K562 (cell line): ENCODE measurements at regions not wholly inside any gene's neighbourhood (a gene's known extent, or its start where the extent isn't known, plus 50 kb on each side); places are given as distances from the start of the nearest gene placed in this dataset.
A peak's percentile ranks its signal among the peaks of the same experiment; 100 is the strongest.

Source experiments
- ARID1B ChIP-seq: fragments of 450-650 bp; IDR thresholded peaks from 2 replicates; pipeline ENCODE4 v1.6.1; 2016; ENCODE audit warnings: antibody characterized with exemption, mild to moderate bottlenecking, inconsistent platforms
- CC2D1A ChIP-seq: fragments of 450-650 bp; IDR thresholded peaks from 2 replicates; pipeline ENCODE4 v1.6.1; 2017; ENCODE audit warnings: mild to moderate bottlenecking
- COPS2 ChIP-seq: fragments of 450-650 bp; conservative IDR thresholded peaks from 2 replicates; pipeline ENCODE4 v1.6.1; 2016; ENCODE audit warnings: mild to moderate bottlenecking, moderate library complexity
- CREBBP ChIP-seq: IDR thresholded peaks from one replicate; pipeline ENCODE4 v1.6.1; 2012; ENCODE audit warnings: low read depth, mild to moderate bottlenecking, control low read depth, inconsistent platforms, low read length
- DDX20 ChIP-seq: fragments of 450-650 bp; IDR thresholded peaks from 2 replicates; pipeline ENCODE4 v1.6.1; 2016; ENCODE audit warnings: missing genetic modification characterization, low read depth, mild to moderate bottlenecking, missing compliant biosample characterization, moderate library complexity
- ETV6 ChIP-seq, 3 experiments: fragments of 150-350 bp in 1 of 3; sonication (generic) in 1 of 3; formaldehyde crosslinking in 1 of 3; IDR thresholded peaks; 2 replicates each; pipeline versions ENCODE4 v1.6.1 to v1.8.0; 2014 to 2022; ENCODE audit warnings: borderline replicate concordance in 2 of 3, low read depth in 2 of 3, antibody characterized with exemption in 1 of 3, low read length in 1 of 3, mild to moderate bottlenecking in 1 of 3, missing genetic modification reagents in 1 of 3
- HLTF ChIP-seq: fragments of 450-650 bp; IDR thresholded peaks from 2 replicates; pipeline ENCODE4 v1.6.1; 2016
- HMG20A ChIP-seq: fragments of 450-650 bp; formaldehyde crosslinking; conservative IDR thresholded peaks from 2 replicates; pipeline ENCODE4 v1.4.0; 2020; ENCODE audit warnings: mild to moderate bottlenecking, mixed read lengths
- HNRNPK ChIP-seq: fragments of 200-400 bp; formaldehyde crosslinking; IDR thresholded peaks from one replicate; pipeline ENCODE4 v1.6.1; 2018; ENCODE audit warnings: mild to moderate bottlenecking, low read depth, low read length; ENCODE audit not compliant: poor library complexity, severe bottlenecking
- IFI16 ChIP-seq: fragments of 250-450 bp; sonication (Bioruptor Pico); IDR thresholded peaks from 2 replicates; pipeline ENCODE4 v2.1.2; 2022; ENCODE audit warnings: mild to moderate bottlenecking, inconsistent platforms
- MTA2 ChIP-seq: fragments of 450-650 bp; IDR thresholded peaks from 2 replicates; pipeline ENCODE4 v1.6.1; 2016; ENCODE audit warnings: low read depth
- NR2C1 ChIP-seq, 2 experiments: fragments of 450-650 bp; IDR thresholded peaks; 2 replicates each; pipeline ENCODE4 v1.6.1; 2017; ENCODE audit warnings: mild to moderate bottlenecking in 2 of 2, antibody characterized with exemption in 1 of 2, inconsistent platforms in 1 of 2, missing compliant biosample characterization in 1 of 2, missing genetic modification characterization in 1 of 2
- PHF20 ChIP-seq: fragments of 450-650 bp; IDR thresholded peaks from 2 replicates; pipeline ENCODE4 v1.6.1; 2018; ENCODE audit not compliant: partially characterized antibody
- POLR2G ChIP-seq: fragments of 200-400 bp; formaldehyde crosslinking; IDR thresholded peaks from 2 replicates; pipeline ENCODE4 v1.6.1; 2017; ENCODE audit warnings: low read depth, mild to moderate bottlenecking, antibody characterized with exemption, low read length, moderate library complexity
- PTTG1 ChIP-seq: fragments of 450-650 bp; IDR thresholded peaks from 2 replicates; pipeline ENCODE4 v1.6.1; 2016; ENCODE audit warnings: low read depth, mild to moderate bottlenecking, missing genetic modification characterization, missing compliant biosample characterization
- PYGO2 ChIP-seq: fragments of 450-650 bp; IDR thresholded peaks from 2 replicates; pipeline ENCODE4 v1.6.1; 2016; ENCODE audit warnings: mild to moderate bottlenecking, missing genetic modification characterization, moderate library complexity, missing compliant biosample characterization
- SNIP1 ChIP-seq: fragments of 450-650 bp; IDR thresholded peaks from 2 replicates; pipeline ENCODE4 v1.7.1; 2017; ENCODE audit warnings: low read depth, mild to moderate bottlenecking
- SNRNP70 ChIP-seq: fragments of 200-400 bp; formaldehyde crosslinking; optimal IDR thresholded peaks from 2 replicates; pipeline ENCODE3; 2017; ENCODE audit warnings: low read depth, low read length
- SREBF2 ChIP-seq: sonication (generic); formaldehyde crosslinking; IDR thresholded peaks from 2 replicates; pipeline ENCODE4 v1.4.0; 2020; ENCODE audit warnings: mild to moderate bottlenecking, missing genetic modification reagents
- ZC3H8 ChIP-seq: fragments of 450-650 bp; IDR thresholded peaks from 2 replicates; pipeline ENCODE4 v1.6.1; 2017
- ZNF57 ChIP-seq: fragments of 450-650 bp; formaldehyde crosslinking; IDR thresholded peaks from 2 replicates; pipeline ENCODE4 v1.4.0; 2020; ENCODE audit warnings: mild to moderate bottlenecking, moderate library complexity
- ZNF589 ChIP-seq: fragments of 200-800 bp; sonication (Bioruptor generic); IDR thresholded peaks from 2 replicates; pipeline ENCODE4 v1.6.1; 2016; ENCODE audit warnings: low read depth, missing genetic modification characterization, missing compliant biosample characterization
- TF ChIP-seq, protein P1 (sequence below): fragments of 450-650 bp; IDR thresholded peaks from 2 replicates; pipeline ENCODE4 v1.6.1; 2016; ENCODE audit warnings: antibody characterized with exemption
- TF ChIP-seq, protein P2 (sequence below): fragments of 200-800 bp; sonication (Bioruptor generic); IDR thresholded peaks from 2 replicates; pipeline ENCODE4 v1.6.1; 2017; ENCODE audit warnings: missing genetic modification characterization, missing compliant biosample characterization
- TF ChIP-seq, protein P3 (sequence below): fragments of 250-450 bp; sonication (Bioruptor Pico); IDR thresholded peaks from 2 replicates; pipeline ENCODE4 v1.5.0; 2022; ENCODE audit warnings: mild to moderate bottlenecking

DNA sequence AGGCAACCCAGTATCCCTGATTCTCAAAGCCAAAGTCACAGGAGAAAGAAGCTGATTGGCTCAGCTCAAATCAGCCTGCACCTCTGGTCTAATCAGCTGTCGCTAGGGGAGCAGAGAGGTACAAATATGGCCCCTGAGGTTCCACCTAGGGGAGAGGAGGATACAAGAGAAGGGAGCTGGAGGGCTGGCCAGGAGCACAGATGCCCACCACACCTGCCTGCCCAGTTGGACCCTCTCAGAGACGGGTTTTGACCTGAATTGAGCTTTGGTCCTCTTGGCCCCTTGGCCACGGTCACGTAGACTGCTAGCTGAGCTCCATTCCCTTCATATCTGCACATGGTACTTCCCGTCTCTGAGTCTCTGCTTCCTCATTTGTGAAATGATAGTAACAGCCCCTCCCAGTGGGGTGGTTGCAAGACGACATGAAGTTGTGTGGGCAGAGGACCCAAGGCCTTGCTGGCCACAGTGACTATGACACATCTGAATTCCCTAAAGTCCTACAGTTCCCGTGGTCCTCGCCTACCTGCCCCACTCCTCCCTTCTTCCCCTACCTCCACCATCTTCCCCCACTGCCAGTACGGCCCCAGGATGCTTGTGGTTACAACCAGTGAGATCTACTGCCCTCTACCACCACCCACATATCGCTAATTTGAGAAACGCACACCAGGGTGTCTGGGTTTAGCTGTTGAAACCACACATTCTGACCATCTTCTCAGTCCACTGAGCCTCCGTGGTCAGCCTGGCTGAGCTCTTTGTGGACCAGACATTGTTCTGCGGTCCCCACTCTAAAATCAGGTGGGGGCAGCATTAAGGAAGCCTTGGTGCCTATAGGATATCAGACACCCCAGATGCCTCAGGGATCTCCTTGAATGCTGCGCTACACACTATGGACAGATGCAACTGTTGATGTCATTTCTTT lies 60.3 kb upstream of the NEK6 start (continued):
- TF ChIP-seq, protein P1, sequence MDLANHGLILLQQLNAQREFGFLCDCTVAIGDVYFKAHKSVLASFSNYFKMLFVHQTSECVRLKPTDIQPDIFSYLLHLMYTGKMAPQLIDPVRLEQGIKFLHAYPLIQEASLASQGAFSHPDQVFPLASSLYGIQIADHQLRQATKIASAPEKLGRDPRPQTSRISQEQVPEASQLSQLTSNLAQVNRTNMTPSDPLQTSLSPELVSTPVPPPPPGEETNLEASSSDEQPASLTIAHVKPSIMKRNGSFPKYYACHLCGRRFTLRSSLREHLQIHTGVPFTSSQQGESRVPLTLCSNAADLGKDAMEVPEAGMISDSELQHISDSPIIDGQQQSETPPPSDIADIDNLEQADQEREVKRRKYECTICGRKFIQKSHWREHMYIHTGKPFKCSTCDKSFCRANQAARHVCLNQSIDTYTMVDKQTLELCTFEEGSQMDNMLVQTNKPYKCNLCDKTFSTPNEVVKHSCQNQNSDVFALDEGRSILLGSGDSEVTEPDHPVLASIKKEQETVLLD = no peak
- TF ChIP-seq PTTG1 (tag) = no peak
- no peak for TF ChIP-seq IFI16 (CRISPR knock-in tag)
- no peak for TF ChIP-seq CC2D1A
- no peak for TF ChIP-seq DDX20
- TF ChIP-seq SNRNP70 = no peak
- no peak for TF ChIP-seq COPS2
- no peak for TF ChIP-seq SNIP1
- no peak for TF ChIP-seq ZNF57
- no peak for TF ChIP-seq HMG20A
- 0 out of 2 replicates have a peak, but pooled peaks have one; percentile 11 for TF ChIP-seq ARID1B
- TF ChIP-seq HNRNPK = no peak
- no peak for TF ChIP-seq PHF20
- TF ChIP-seq, protein P2, sequence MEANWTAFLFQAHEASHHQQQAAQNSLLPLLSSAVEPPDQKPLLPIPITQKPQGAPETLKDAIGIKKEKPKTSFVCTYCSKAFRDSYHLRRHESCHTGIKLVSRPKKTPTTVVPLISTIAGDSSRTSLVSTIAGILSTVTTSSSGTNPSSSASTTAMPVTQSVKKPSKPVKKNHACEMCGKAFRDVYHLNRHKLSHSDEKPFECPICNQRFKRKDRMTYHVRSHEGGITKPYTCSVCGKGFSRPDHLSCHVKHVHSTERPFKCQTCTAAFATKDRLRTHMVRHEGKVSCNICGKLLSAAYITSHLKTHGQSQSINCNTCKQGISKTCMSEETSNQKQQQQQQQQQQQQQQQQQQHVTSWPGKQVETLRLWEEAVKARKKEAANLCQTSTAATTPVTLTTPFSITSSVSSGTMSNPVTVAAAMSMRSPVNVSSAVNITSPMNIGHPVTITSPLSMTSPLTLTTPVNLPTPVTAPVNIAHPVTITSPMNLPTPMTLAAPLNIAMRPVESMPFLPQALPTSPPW (CRISPR knock-in tag) = peak; percentile 68
- peak in 1 of 2 experiments; percentile 47; a peak in 1 of 4 replicates for TF ChIP-seq ETV6 (IDR thresholded peaks at IDR 0.05; ENCODE audit: borderline replicate concordance in 1 of 2, low read depth in 2 of 2, low read length in 1 of 2)
- no peak for TF ChIP-seq ETV6 (CRISPR knock-in tag; IDR thresholded peaks at IDR 0.05; ENCODE audit: borderline replicate concordance)
- TF ChIP-seq POLR2G = no peak
- no peak for TF ChIP-seq HLTF
- TF ChIP-seq MTA2 = no peak
- TF ChIP-seq PYGO2 (tag) = no peak
- 0 out of 2 replicates have a peak, but pooled peaks have one; percentile 32 for TF ChIP-seq ZNF589
- TF ChIP-seq CREBBP = no peak
- no peak for TF ChIP-seq NR2C1 (IDR thresholded peaks at IDR 0.05)
- TF ChIP-seq NR2C1 (tag; IDR thresholded peaks at IDR 0.05) = no peak
- TF ChIP-seq, protein P3, sequence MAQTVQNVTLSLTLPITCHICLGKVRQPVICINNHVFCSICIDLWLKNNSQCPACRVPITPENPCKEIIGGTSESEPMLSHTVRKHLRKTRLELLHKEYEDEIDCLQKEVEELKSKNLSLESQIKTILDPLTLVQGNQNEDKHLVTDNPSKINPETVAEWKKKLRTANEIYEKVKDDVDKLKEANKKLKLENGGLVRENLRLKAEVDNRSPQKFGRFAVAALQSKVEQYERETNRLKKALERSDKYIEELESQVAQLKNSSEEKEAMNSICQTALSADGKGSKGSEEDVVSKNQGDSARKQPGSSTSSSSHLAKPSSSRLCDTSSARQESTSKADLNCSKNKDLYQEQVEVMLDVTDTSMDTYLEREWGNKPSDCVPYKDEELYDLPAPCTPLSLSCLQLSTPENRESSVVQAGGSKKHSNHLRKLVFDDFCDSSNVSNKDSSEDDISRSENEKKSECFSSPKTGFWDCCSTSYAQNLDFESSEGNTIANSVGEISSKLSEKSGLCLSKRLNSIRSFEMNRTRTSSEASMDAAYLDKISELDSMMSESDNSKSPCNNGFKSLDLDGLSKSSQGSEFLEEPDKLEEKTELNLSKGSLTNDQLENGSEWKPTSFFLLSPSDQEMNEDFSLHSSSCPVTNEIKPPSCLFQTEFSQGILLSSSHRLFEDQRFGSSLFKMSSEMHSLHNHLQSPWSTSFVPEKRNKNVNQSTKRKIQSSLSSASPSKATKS = no peak
- no peak for TF ChIP-seq SREBF2 (CRISPR knock-in tag)
- TF ChIP-seq ZC3H8 = no peak
